GM23338 (cell line): ENCODE measurements at regions not wholly inside any gene's neighbourhood (a gene's known extent, or its start where the extent isn't known, plus 50 kb on each side); places are given as distances from the start of the nearest gene placed in this dataset.

Source experiments
- CREB1 ChIP-seq: fragments of 250-450 bp; sonication (Bioruptor Pico); IDR thresholded peaks from 2 replicates; pipeline ENCODE4 v1.5.0; 2020; ENCODE audit warnings: low read depth, mild to moderate bottlenecking, moderate library complexity
- POLR2AphosphoS5 ChIP-seq: IDR thresholded peaks from 2 replicates; pipeline ENCODE4 v1.6.1; 2016; ENCODE audit warnings: antibody characterized with exemption, low read depth
- REST ChIP-seq: IDR thresholded peaks from one replicate; pipeline ENCODE4 v1.6.1; 2018; ENCODE audit warnings: antibody characterized with exemption; ENCODE audit not compliant: unreplicated experiment
- STAT1 ChIP-seq: IDR thresholded peaks from one replicate; pipeline ENCODE4 v1.6.1; 2016; ENCODE audit warnings: antibody characterized with exemption; ENCODE audit not compliant: unreplicated experiment
- ZNF114 ChIP-seq: fragments of 250-450 bp; sonication (Bioruptor Pico); IDR thresholded peaks from 2 replicates; pipeline ENCODE4 v1.5.0; 2020; ENCODE audit warnings: mild to moderate bottlenecking, moderate library complexity
- ZNF331 ChIP-seq: fragments of 250-450 bp; sonication (Bioruptor Pico); IDR thresholded peaks from 2 replicates; pipeline ENCODE4 v1.5.0; 2020; ENCODE audit warnings: low read depth, mild to moderate bottlenecking, moderate library complexity
- TF ChIP-seq, protein P1 (sequence below): fragments of 250-450 bp; sonication (Bioruptor Pico); IDR thresholded peaks from 2 replicates; pipeline ENCODE4 v1.5.0; 2020; ENCODE audit warnings: mild to moderate bottlenecking, moderate library complexity

GRCh38 chr6:159487636-159488035 lies 205.4 kb downstream of the SOD2 start (continued):
- TF ChIP-seq, protein P1, sequence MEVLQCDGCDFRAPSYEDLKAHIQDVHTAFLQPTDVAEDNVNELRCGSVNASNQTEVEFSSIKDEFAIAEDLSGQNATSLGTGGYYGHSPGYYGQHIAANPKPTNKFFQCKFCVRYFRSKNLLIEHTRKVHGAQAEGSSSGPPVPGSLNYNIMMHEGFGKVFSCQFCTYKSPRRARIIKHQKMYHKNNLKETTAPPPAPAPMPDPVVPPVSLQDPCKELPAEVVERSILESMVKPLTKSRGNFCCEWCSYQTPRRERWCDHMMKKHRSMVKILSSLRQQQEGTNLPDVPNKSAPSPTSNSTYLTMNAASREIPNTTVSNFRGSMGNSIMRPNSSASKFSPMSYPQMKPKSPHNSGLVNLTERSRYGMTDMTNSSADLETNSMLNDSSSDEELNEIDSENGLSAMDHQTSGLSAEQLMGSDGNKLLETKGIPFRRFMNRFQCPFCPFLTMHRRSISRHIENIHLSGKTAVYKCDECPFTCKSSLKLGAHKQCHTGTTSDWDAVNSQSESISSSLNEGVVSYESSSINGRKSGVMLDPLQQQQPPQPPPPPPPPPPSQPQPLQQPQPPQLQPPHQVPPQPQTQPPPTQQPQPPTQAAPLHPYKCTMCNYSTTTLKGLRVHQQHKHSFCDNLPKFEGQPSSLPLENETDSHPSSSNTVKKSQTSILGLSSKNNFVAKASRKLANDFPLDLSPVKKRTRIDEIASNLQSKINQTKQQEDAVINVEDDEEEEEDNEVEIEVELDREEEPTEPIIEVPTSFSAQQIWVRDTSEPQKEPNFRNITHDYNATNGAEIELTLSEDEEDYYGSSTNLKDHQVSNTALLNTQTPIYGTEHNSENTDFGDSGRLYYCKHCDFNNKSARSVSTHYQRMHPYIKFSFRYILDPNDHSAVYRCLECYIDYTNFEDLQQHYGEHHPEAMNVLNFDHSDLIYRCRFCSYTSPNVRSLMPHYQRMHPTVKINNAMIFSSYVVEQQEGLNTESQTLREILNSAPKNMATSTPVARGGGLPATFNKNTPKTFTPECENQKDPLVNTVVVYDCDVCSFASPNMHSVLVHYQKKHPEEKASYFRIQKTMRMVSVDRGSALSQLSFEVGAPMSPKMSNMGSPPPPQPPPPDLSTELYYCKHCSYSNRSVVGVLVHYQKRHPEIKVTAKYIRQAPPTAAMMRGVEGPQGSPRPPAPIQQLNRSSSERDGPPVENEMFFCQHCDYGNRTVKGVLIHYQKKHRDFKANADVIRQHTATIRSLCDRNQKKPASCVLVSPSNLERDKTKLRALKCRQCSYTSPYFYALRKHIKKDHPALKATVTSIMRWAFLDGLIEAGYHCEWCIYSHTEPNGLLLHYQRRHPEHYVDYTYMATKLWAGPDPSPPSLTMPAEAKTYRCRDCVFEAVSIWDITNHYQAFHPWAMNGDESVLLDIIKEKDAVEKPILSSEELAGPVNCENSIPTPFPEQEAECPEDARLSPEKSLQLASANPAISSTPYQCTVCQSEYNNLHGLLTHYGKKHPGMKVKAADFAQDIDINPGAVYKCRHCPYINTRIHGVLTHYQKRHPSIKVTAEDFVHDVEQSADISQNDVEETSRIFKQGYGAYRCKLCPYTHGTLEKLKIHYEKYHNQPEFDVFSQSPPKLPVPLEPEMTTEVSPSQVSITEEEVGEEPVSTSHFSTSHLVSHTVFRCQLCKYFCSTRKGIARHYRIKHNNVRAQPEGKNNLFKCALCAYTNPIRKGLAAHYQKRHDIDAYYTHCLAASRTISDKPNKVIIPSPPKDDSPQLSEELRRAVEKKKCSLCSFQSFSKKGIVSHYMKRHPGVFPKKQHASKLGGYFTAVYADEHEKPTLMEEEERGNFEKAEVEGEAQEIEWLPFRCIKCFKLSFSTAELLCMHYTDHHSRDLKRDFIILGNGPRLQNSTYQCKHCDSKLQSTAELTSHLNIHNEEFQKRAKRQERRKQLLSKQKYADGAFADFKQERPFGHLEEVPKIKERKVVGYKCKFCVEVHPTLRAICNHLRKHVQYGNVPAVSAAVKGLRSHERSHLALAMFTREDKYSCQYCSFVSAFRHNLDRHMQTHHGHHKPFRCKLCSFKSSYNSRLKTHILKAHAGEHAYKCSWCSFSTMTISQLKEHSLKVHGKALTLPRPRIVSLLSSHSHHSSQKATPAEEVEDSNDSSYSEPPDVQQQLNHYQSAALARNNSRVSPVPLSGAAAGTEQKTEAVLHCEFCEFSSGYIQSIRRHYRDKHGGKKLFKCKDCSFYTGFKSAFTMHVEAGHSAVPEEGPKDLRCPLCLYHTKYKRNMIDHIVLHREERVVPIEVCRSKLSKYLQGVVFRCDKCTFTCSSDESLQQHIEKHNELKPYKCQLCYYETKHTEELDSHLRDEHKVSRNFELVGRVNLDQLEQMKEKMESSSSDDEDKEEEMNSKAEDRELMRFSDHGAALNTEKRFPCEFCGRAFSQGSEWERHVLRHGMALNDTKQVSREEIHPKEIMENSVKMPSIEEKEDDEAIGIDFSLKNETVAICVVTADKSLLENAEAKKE (CRISPR knock-in tag): no peak
- TF ChIP-seq POLR2AphosphoS5 (no peak), ZNF331 (CRISPR knock-in tag) (no peak), ZNF114 (CRISPR knock-in tag) (no peak), STAT1 (no peak), CREB1 (CRISPR knock-in tag) (no peak), REST (no peak)
